Smooth muscle cell (in vitro differentiated cells): ENCODE measurements at regions not wholly inside any gene's neighbourhood (a gene's known extent, or its start where the extent isn't known, plus 50 kb on each side); places are given as distances from the start of the nearest gene placed in this dataset.

Experiments
- DNase-seq: peaks from one replicate; lab custom pipeline; 2025; ENCODE audit not compliant: unreplicated experiment; lab: John Stamatoyannopoulos, UW
- H2AFZ ChIP-seq: fragments of 200-600 bp; sonication (generic); 2 replicates; pipeline ENCODE4 v1.6.0; 2016; ENCODE audit warnings: antibody characterized with exemption, low read depth, mild to moderate bottlenecking
- H3F3A ChIP-seq: fragments of 200-600 bp; sonication (generic); 2 replicates; pipeline ENCODE4 v1.6.0; 2017; ENCODE audit warnings: antibody characterized with exemption, low read depth
- H3K27ac ChIP-seq: fragments of 200-600 bp; sonication (generic); 2 replicates; pipeline ENCODE4 v1.5.1; 2016; ENCODE audit warnings: low read depth, mild to moderate bottlenecking
- H3K27me3 ChIP-seq: fragments of 200-600 bp; sonication (generic); 2 replicates; pipeline ENCODE4 v1.6.1; 2016; ENCODE audit warnings: low read depth, mild to moderate bottlenecking
- H3K36me3 ChIP-seq: fragments of 200-600 bp; sonication (generic); 2 replicates; pipeline ENCODE4 v1.5.1; 2016; ENCODE audit warnings: low read depth
- H3K4me1 ChIP-seq: fragments of 200-600 bp; sonication (generic); 2 replicates; pipeline ENCODE4 v1.5.1; 2016; ENCODE audit warnings: low read depth
- H3K4me2 ChIP-seq: fragments of 200-600 bp; sonication (generic); 2 replicates; pipeline ENCODE4 v1.6.0; 2016; ENCODE audit warnings: mild to moderate bottlenecking
- H3K4me3 ChIP-seq: fragments of 200-600 bp; sonication (generic); 2 replicates; pipeline ENCODE4 v1.5.1; 2016; ENCODE audit warnings: mild to moderate bottlenecking
- H3K79me2 ChIP-seq: fragments of 200-600 bp; sonication (generic); 2 replicates; pipeline ENCODE4 v1.6.0; 2016; ENCODE audit warnings: low read depth, mild to moderate bottlenecking
- H3K9ac ChIP-seq: fragments of 200-600 bp; sonication (generic); 2 replicates; pipeline ENCODE4 v1.6.0; 2016; ENCODE audit warnings: low read depth
- H3K9me3 ChIP-seq: fragments of 200-600 bp; sonication (generic); replicated peaks from 2 replicates; pipeline ENCODE4 v1.5.1; 2016; ENCODE audit warnings: low read depth
- H4K20me1 ChIP-seq: fragments of 200-600 bp; sonication (generic); 2 replicates; pipeline ENCODE4 v1.6.0; 2016; ENCODE audit warnings: low read depth
- CTCF ChIP-seq: fragments of 200-600 bp; sonication (generic); IDR thresholded peaks from 2 replicates; pipeline ENCODE4 v1.5.1; 2017; ENCODE audit warnings: borderline replicate concordance, mild to moderate bottlenecking, antibody characterized with exemption; ENCODE audit not compliant: insufficient read depth, poor library complexity, severe bottlenecking
- WGBS: methylation state at CpG from one replicate; pipeline ENCODE4 v1.1.7; 2016; ENCODE audit warnings: low lambda C conversion rate; 5-methylcytosine and 5-hydroxymethylcytosine counted together

DNA sequence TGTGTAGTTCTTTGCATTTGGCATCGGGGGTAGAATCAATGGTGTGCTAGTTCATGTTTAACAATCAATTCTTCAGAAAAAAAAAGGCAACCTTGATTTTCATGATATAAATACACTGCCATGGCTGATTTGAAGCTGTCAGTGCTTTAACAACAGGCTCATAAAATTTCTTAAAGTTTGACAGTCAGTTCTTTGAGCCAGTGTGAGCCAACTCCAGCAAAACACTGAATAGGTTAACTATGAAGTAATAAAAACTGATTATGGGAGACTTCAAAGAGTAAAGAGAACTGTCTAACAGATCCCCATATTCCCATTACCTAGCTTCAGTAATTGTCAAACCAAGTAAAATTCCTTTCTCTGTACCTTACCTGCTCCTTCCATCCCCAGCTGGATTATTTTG is 241.7 kb upstream of the SUCLG2 start:
- 100% methylated on average over 1 of the region's 1 CpG for WGBS
- H3K4me3 ChIP-seq, result no peak overlapping the region
- H3K27me3 ChIP-seq, result no peaks in the 10 kb centered on the region
- H3K9ac ChIP-seq, result no peak overlapping the region
- no peaks in the 10 kb centered on the region for H3K9me3 ChIP-seq
- no peak overlapping the region for H3K27ac ChIP-seq
- H3F3A ChIP-seq, result no peaks in the 10 kb centered on the region
- TF ChIP-seq CTCF, result no peak
- H3K36me3 ChIP-seq, result no peaks in the 10 kb centered on the region
- no peak overlapping the region for H3K4me2 ChIP-seq
- H3K79me2 ChIP-seq, result no peaks in the 10 kb centered on the region
- no peak overlapping the region for H2AFZ ChIP-seq
- no peaks in the 10 kb centered on the region for H4K20me1 ChIP-seq
- H3K4me1 ChIP-seq, result no peaks in the 10 kb centered on the region
- no peak for DNase-seq

DNA sequence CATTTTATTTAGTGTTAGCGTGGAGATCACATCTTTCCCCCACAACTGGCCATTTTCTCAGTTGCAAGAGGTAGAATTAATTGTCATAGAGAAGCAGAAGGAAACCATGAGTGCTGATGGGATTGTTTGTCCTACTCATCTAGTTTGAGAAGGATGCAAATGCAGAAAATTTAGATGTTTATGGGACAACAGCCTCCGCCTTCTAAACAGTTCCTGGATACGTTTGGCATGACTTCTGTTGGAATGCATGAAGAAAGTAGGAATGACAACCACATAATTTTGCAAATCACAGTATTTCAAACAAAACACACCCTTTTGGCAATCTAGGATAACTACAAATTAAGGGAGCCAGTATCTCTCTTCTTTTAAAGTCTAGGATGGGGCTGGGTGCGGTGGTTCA is 240.1 kb upstream of the SUCLG2 start:
- H4K20me1 ChIP-seq, result no peaks in the 10 kb centered on the region
- H3K9me3 ChIP-seq, result no peaks in the 10 kb centered on the region
- 91% methylated on average over 4 of the region's 4 CpGs for WGBS
- H3K4me3 ChIP-seq, result no peak overlapping the region
- no peaks in the 10 kb centered on the region for H3F3A ChIP-seq
- no peaks in the 10 kb centered on the region for H3K4me1 ChIP-seq
- no peak for DNase-seq
- no peak overlapping the region for H3K27ac ChIP-seq
- H3K79me2 ChIP-seq, result no peaks in the 10 kb centered on the region
- no peak overlapping the region for H3K4me2 ChIP-seq
- no peak for TF ChIP-seq CTCF
- no peak overlapping the region for H2AFZ ChIP-seq
- H3K9ac ChIP-seq, result no peak overlapping the region
- no peaks in the 10 kb centered on the region for H3K36me3 ChIP-seq
- H3K27me3 ChIP-seq, result no peaks in the 10 kb centered on the region

- no peak for DNase-seq
- H3K27ac ChIP-seq, result no peak overlapping the region
- WGBS, result 42% methylated on average over 1 of the region's 1 CpG
Measured at GRCh38 chr3:67884345-67884744, 229.9 kb upstream of the SUCLG2 start.

More at GRCh38 chr3:67884345-67884744, 229.9 kb upstream of the SUCLG2 start:
- no peaks in the 10 kb centered on the region for H3K9me3 ChIP-seq
- H3K36me3 ChIP-seq, result no peaks in the 10 kb centered on the region
- no peaks in the 10 kb centered on the region for H3K79me2 ChIP-seq
- H3K27me3 ChIP-seq, result no peaks in the 10 kb centered on the region
- H3K4me1 ChIP-seq, result no peaks in the 10 kb centered on the region
- H3F3A ChIP-seq, result no peaks in the 10 kb centered on the region
- H3K9ac ChIP-seq, result no peak overlapping the region
- H3K4me3 ChIP-seq, result no peak overlapping the region
- no peaks in the 10 kb centered on the region for H4K20me1 ChIP-seq
- H2AFZ ChIP-seq, result no peak overlapping the region
- no peak for TF ChIP-seq CTCF
- no peak overlapping the region for H3K4me2 ChIP-seq
